ENCODE measurements at regions not wholly inside any gene's neighbourhood (a gene's known extent, or its start where the extent isn't known, plus 50 kb on each side); places are given as distances from the start of the nearest gene placed in this dataset.

DNA sequence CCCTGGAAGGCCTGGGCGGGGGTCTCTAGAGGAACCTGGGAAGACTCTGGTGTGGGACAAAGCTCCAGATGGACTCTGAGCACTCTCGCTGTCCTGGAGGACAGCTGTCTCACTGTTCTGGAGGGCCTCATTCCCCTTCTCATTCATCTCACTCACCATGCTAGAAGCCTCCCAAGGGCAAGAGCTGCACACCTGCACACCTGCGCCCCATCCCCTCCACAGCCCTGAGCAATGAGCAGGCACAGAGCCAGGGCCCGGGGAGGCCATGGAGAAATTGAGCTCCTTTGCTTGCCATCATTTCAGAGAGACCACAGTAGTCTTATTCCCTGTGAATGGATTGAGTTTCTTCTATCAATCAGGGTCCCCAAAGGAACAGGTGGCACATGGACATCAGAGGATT lies 1168.5 kb downstream of the UQCRFS1 start:
- Histone ChIP-seq H3K4me1 (ENCODE audit: insufficient read depth) (no peaks in the 10 kb centered on the region), H3K27ac (ENCODE audit: low read depth) (no peak overlapping the region), H3K36me3 (ENCODE audit: insufficient read depth) (no peaks in the 10 kb centered on the region), H3K4me3 (ENCODE audit: low read depth, low read length) (no peak overlapping the region)
- 86% methylated on average over 4 of the region's 4 CpGs for WGBS
- no peak for DNase-seq (ENCODE audit: extremely low spot score)

- WGBS: 49% methylated on average over 4 of the region's 4 CpGs
- Histone ChIP-seq H3K4me3 (ENCODE audit: low read depth, low read length) (no peak overlapping the region), H3K27ac (ENCODE audit: low read depth) (no peak overlapping the region), H3K4me1 (ENCODE audit: insufficient read depth) (no peaks in the 10 kb centered on the region), H3K36me3 (ENCODE audit: insufficient read depth) (no peaks in the 10 kb centered on the region)
- DNase-seq (ENCODE audit: extremely low spot score): no peak
Observed at GRCh38 chr19:28042516-28042915, 1170.4 kb downstream of the UQCRFS1 start.

GRCh38 chr19:28039677-28040381 lies 1173.1 kb downstream of the UQCRFS1 start:
- Histone ChIP-seq H3K36me3 (ENCODE audit: insufficient read depth) (no peaks in the 10 kb centered on the region), H3K4me3 (ENCODE audit: low read depth, low read length) (no peak overlapping the region), H3K27ac (ENCODE audit: low read depth) (no peak overlapping the region), H3K4me1 (ENCODE audit: insufficient read depth) (no peaks in the 10 kb centered on the region)
- WGBS: 86% methylated on average over 4 of the region's 4 CpGs
- DNase-seq (ENCODE audit: extremely low spot score): no peak

GRCh38 chr19:28037186-28037585 lies 1175.8 kb downstream of the UQCRFS1 start:
- no peak overlapping the region for H3K27ac ChIP-seq (ENCODE audit: low read depth)
- WGBS: 40% methylated on average over 4 of the region's 4 CpGs
- no peaks in the 10 kb centered on the region for H3K4me1 ChIP-seq (ENCODE audit: insufficient read depth)
- no peaks in the 10 kb centered on the region for H3K36me3 ChIP-seq (ENCODE audit: insufficient read depth)
- no peak overlapping the region for H3K4me3 ChIP-seq (ENCODE audit: low read depth, low read length)
- no peak for DNase-seq (ENCODE audit: extremely low spot score)

DNA sequence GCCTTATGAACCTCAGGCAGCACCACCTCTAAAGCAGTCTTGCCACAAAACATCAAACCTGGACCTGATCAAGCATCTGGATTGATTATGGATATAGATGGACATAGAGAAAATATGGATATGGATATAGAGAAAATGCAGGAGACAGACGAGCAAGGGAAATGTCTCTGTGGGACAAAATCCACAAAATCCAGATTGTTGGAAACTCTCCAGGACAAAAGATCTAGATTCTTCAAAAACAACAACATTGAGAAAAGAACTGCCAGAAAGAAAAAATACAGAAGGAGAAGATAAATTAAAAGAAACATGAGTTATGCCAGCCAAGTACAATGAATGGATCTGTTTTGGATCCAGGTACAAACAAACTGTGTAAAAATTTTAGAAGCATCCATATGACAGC lies 1176.5 kb downstream of the UQCRFS1 start:
- no peak overlapping the region for H3K4me3 ChIP-seq (ENCODE audit: low read depth, low read length)
- no peaks in the 10 kb centered on the region for H3K36me3 ChIP-seq (ENCODE audit: insufficient read depth)
- no peak for DNase-seq (ENCODE audit: extremely low spot score)
- no peaks in the 10 kb centered on the region for H3K4me1 ChIP-seq (ENCODE audit: insufficient read depth)
- no peak overlapping the region for H3K27ac ChIP-seq (ENCODE audit: low read depth)
- 55% methylated on average over 1 of the region's 1 CpG for WGBS

DNA sequence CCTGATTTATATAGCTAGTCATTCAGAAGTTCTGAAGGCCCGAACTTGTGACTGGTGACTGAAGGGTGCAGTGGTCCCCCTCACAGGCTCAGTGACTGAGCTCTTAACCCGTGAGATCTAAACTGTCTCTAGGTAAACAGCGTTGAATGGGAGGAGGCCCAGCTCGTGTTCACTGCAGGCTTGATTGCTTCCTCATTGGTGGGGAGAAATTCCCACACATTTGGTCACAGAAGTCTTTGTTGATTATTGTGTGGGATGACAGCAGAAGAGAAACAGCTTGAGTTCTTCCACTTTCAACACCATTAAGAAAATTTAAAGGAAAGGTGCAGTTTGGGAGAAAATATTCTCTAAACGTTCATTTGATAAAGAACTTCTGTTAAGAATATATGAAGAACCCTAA lies 1178.0 kb downstream of the UQCRFS1 start:
- no peaks in the 10 kb centered on the region for H3K36me3 ChIP-seq (ENCODE audit: insufficient read depth)
- no peak overlapping the region for H3K27ac ChIP-seq (ENCODE audit: low read depth)
- no peak for DNase-seq (ENCODE audit: extremely low spot score)
- H3K4me3 ChIP-seq (ENCODE audit: low read depth, low read length): no peak overlapping the region
- 54% methylated on average over 5 of the region's 5 CpGs for WGBS
- no peaks in the 10 kb centered on the region for H3K4me1 ChIP-seq (ENCODE audit: insufficient read depth)

GRCh38 chr19:28028881-28029444 lies 1184.0 kb downstream of the UQCRFS1 start:
- DNase-seq (ENCODE audit: extremely low spot score): no peak
- no peaks in the 10 kb centered on the region for H3K36me3 ChIP-seq (ENCODE audit: insufficient read depth)
- WGBS: 24% methylated on average over 3 of the region's 3 CpGs
- no peak overlapping the region for H3K4me3 ChIP-seq (ENCODE audit: low read depth, low read length)
- H3K4me1 ChIP-seq (ENCODE audit: insufficient read depth): no peaks in the 10 kb centered on the region
- H3K27ac ChIP-seq (ENCODE audit: low read depth): no peak overlapping the region

GRCh38 chr19:28027116-28027515 lies 1185.8 kb downstream of the UQCRFS1 start:
- Histone ChIP-seq H3K27ac (ENCODE audit: low read depth) (no peak overlapping the region), H3K4me1 (ENCODE audit: insufficient read depth) (no peaks in the 10 kb centered on the region), H3K36me3 (ENCODE audit: insufficient read depth) (no peaks in the 10 kb centered on the region), H3K4me3 (ENCODE audit: low read depth, low read length) (no peak overlapping the region)
- no peak for DNase-seq (ENCODE audit: extremely low spot score)
- WGBS: 60% methylated on average over 2 of the region's 2 CpGs

DNA sequence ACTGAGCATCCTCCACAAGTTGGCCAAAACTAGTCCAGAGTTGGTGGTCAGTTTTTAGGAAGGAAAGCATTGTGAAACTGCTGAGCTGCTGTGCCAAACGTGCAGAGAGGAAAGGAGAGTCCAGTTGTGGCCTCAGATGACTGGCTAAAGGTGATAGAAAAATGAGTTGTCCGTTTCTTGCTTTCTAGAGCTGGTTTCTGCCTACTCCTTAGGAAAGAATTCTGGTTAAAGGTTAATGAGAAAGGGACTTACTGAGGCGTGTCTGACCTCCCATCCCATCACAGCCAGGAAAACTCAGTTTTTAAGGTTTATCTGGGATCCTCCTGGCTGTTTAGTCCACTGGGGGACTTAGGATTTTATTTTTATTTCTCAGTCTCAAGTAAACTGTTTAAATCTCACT lies 1186.3 kb downstream of the UQCRFS1 start:
- no peak overlapping the region for H3K4me3 ChIP-seq (ENCODE audit: low read depth, low read length)
- 62% methylated on average over 3 of the region's 3 CpGs for WGBS
- H3K36me3 ChIP-seq (ENCODE audit: insufficient read depth): no peaks in the 10 kb centered on the region
- H3K4me1 ChIP-seq (ENCODE audit: insufficient read depth): no peaks in the 10 kb centered on the region
- no peak for DNase-seq (ENCODE audit: extremely low spot score)
- H3K27ac ChIP-seq (ENCODE audit: low read depth): no peak overlapping the region

DNA sequence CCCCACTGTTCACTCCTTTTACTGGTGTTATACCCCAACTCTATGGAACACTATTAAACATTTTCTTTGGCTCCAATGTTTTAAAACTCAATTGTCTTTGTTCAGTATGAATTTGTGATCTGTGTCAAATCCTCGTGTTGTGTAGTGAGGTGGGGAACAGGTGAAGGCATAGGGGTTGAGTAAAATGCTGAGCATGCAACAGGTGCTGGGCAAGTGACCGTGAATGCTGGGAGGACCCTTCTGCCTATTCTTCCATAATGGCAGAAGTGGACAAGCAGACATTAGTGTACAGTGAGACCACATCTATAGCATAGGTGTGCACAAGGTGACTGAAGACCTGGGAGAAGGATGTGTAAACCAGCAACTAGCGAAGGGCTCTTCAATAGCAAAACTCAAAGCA lies 1188.0 kb downstream of the UQCRFS1 start:
- Histone ChIP-seq H3K4me1 (ENCODE audit: insufficient read depth) (no peaks in the 10 kb centered on the region), H3K4me3 (ENCODE audit: low read depth, low read length) (no peak overlapping the region), H3K27ac (ENCODE audit: low read depth) (no peak overlapping the region), H3K36me3 (ENCODE audit: insufficient read depth) (no peaks in the 10 kb centered on the region)
- DNase-seq (ENCODE audit: extremely low spot score): no peak
- 88% methylated on average over 3 of the region's 3 CpGs for WGBS

GRCh38 chr19:28023064-28023463 lies 1189.9 kb downstream of the UQCRFS1 start:
- H3K36me3 ChIP-seq (ENCODE audit: insufficient read depth): no peaks in the 10 kb centered on the region
- 39% methylated on average over 5 of the region's 5 CpGs for WGBS
- no peak for DNase-seq (ENCODE audit: extremely low spot score)

DNA sequence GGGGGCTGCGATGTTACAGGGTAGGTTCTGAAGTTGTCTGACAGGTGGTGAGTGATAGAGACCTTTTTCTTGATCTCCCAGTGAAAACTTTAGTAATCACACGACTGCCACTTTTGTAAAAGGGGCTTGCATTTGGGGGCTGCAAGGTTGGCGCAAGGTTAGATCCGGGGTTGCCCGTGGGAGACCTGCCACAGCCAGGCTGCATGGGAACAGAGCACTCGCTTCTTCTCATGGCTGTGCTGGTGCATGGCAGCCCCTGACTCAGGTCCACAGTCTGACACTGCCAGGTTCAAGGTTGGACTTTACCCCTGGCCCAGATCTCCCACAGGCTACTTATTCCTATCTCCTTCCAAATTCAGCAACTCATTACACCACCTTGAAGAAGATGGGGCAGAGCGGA lies 1190.4 kb downstream of the UQCRFS1 start:
- no peak for DNase-seq (ENCODE audit: extremely low spot score)
- Histone ChIP-seq H3K27ac (ENCODE audit: low read depth) (no peak overlapping the region), H3K4me3 (ENCODE audit: low read depth, low read length) (no peak overlapping the region), H3K4me1 (ENCODE audit: insufficient read depth) (no peaks in the 10 kb centered on the region), H3K36me3 (ENCODE audit: insufficient read depth) (no peaks in the 10 kb centered on the region)
- 92% methylated on average over 7 of the region's 7 CpGs for WGBS

More at GRCh38 chr19:28023064-28023463, 1189.9 kb downstream of the UQCRFS1 start:
- Histone ChIP-seq H3K27ac (ENCODE audit: low read depth) (no peak overlapping the region), H3K4me3 (ENCODE audit: low read depth, low read length) (no peak overlapping the region), H3K4me1 (ENCODE audit: insufficient read depth) (no peaks in the 10 kb centered on the region)

DNA sequence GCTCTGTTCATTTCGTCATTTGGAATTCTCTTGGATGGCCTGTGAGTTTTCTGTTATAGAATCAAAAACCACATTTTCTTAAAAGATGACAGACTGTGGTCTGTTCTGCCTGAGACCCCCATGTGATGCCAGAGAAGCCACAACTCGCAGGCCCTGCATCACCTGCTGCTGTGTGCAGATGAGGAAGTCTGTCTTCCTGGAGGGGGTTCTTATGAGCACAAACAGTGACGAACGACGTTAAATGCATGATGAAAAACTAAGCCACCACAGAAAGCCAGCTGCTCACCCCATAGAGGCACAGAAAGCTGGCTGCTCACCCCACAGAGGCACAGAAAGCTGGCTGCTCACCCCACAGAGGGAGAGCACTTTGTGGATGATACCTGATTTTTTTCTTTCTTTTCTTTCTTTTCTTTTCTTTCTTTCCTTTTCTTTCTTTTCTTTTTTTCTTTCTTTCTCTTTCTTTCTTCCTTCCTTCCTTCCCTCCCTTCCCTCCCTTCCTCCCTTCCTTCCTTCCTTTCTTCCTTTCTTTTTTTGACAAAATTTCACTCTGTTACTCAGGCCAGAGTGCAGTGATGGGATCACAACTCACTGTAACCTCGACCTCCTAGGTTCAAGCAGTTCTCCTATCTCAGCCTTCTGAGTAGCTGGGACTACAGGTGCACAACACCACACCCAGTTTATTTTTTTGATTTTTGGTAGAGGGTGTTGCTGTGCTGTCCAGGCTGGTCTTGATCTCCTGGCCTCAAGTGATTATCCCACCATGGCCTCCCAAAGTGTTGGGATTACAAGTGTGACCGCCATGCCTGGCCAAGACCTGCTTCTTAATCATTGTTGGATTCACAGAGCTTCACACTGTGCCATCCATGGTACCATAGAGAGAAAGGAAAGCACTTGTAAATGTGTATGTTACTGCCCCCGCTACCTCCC lies 1191.4 kb downstream of the UQCRFS1 start:
- Histone ChIP-seq H3K27ac (ENCODE audit: low read depth) (no peak overlapping the region), H3K36me3 (ENCODE audit: insufficient read depth) (no peaks in the 10 kb centered on the region), H3K4me3 (ENCODE audit: low read depth, low read length) (no peak overlapping the region), H3K4me1 (ENCODE audit: insufficient read depth) (no peaks in the 10 kb centered on the region)
- 78% methylated on average over 8 of the region's 8 CpGs for WGBS
- no peak for DNase-seq (ENCODE audit: extremely low spot score)
